Right cardiac atrium (tissue), 5 donors: ENCODE measurements at regions not wholly inside any gene's neighbourhood (a gene's known extent, or its start where the extent isn't known, plus 50 kb on each side); places are given as distances from the start of the nearest gene placed in this dataset.

Experiments
- ATAC-seq, 2 donors: fragments of 200-7000 bp; cut with Tn5 transposase; one replicate each; pipeline versions ENCODE4 v1.8.0 to v1.9.1; 2020; ENCODE audit warnings: moderate library complexity in 2 of 2, mild to moderate bottlenecking in 1 of 2
- DNase-seq, 3 donors: peaks; one replicate each; pipeline ENCODE4 v3.0.0-alpha.2; 2020
- H3K27ac ChIP-seq: one replicate; pipeline ENCODE4 v1.5.1; 2013; ENCODE audit warnings: mild to moderate bottlenecking, low read length, control low read depth, moderate library complexity
- H3K27me3 ChIP-seq: one replicate; pipeline ENCODE4 v1.6.1; 2013; ENCODE audit not compliant: control insufficient read depth, insufficient read depth
- H3K4me1 ChIP-seq: one replicate; pipeline ENCODE4 v1.6.1; 2013; ENCODE audit warnings: low read length; ENCODE audit not compliant: control insufficient read depth, insufficient read depth
- H3K4me3 ChIP-seq: one replicate; pipeline ENCODE4 v1.5.1; 2013; ENCODE audit warnings: low read length, control low read depth
- H3K9me3 ChIP-seq: one replicate; pipeline ENCODE4 v1.6.1; 2013; ENCODE audit warnings: low read length; ENCODE audit not compliant: control insufficient read depth
- whole genome bisulfite sequencing: extraction: QIAGEN DNeasy Blood & Tissue Kit; methylation state at CpG from one replicate; pipeline ENCODE4 v1.1.7; 2013; 5-methylcytosine and 5-hydroxymethylcytosine counted together
- intact Hi-C, 4 donors: fragments of 100-400 bp; cut with DNase I; formaldehyde crosslinking; loops; one replicate each; pipeline versions ENCODE4 v1.11.0 to v1.14.0; 2022 to 2023
- donor health status: healthy with polysubstance abuse.
- donor health status: DM: no; HTN: yes; CAD: no.
- donor health status: DM: no; HTN: no; CAD: no.
- donor health status: DM: no; HTN: yes; CAD: no; lungs with severe emphysema.
- donor health status: DM: yes; HTN: yes; CAD: no.

DNA sequence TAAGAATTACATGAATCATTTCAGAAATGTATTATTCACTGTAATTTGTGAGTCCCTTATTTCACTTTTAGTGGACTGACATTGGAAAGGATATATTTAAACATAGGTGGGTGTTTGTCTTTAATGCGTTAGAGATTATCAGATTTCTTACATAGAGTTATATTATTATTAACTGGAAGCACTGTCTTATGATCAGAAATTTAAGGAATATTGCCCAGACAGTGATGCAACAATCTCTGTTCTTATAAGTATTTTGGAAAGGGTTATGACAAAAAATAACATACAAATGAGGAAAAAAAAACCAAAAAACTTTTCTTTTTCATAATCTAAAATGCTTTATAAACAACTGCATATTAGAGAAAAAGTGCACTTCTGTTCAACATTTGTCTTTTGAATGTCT, 836.6 kb downstream of the SLC6A15 start:
- intact Hi-C loops: no loop called here
- H3K9me3 ChIP-seq: no peaks in the 10 kb centered on the region
- H3K4me3 ChIP-seq: no peak overlapping the region
- ATAC-seq (no peak), DNase-seq (no peak)
- H3K4me1 ChIP-seq: no peaks in the 10 kb centered on the region
- H3K27ac ChIP-seq: no peak overlapping the region
- WGBS: 82% methylated on average over 1 of the region's 1 CpG
- H3K27me3 ChIP-seq: no peaks in the 10 kb centered on the region

DNA sequence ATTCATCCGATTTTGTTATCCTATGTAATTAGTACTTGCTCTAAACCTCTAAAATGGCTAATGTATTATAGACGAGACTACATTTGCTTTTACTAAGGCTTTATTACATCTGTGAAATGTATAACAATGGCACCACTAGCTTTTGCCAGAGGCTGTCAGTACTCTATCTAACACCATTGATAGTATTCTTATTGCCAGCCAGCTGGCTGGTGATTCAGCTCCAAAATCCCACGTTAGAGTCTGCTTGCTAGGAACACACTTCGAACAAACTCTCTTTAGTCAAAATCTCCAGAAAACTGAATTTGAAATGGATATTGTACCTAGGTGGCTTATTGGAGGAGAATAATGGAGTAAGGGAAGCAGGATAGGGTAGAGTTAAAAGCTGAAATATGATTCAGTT, 839.2 kb downstream of the SLC6A15 start:
- H3K4me3 ChIP-seq: no peak overlapping the region
- DNase-seq: peak in 1 of 3 donors; percentile 3
- intact Hi-C loops: no loop called here
- H3K9me3 ChIP-seq: no peaks in the 10 kb centered on the region
- H3K27ac ChIP-seq: no peak overlapping the region
- H3K27me3 ChIP-seq: no peaks in the 10 kb centered on the region
- ATAC-seq: no peak
- WGBS: 48% methylated on average over 4 of the region's 4 CpGs
- no peaks in the 10 kb centered on the region for H3K4me1 ChIP-seq

- intact Hi-C loops: no loop called here
- no peaks in the 10 kb centered on the region for H3K27me3 ChIP-seq
- no peak overlapping the region for H3K4me3 ChIP-seq
Observed at GRCh38 chr12:84072961-84073360, 839.6 kb downstream of the SLC6A15 start.

DNA sequence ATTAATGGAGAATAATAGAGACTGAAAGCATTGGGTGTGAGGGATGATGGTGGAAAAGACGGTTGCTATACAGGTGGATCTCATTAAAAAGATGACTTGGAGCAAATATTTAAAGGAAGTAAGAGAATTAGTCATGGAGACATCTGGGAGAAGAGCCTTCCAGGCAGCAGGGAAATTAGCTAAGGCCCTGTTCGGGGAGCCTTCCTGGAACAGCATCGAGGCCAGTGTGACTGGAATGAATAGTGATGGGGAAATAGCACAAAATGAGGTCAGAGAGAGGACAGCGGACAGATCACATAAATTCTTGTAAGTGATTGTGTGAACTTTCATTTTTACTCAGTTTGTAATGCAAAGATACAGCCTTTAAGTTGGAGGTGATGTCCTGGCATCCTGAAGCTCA, 842.3 kb downstream of the SLC6A15 start:
- no peaks in the 10 kb centered on the region for H3K9me3 ChIP-seq
- intact Hi-C loops: no loop called here
- H3K4me3 ChIP-seq: no peak overlapping the region
- DNase-seq: peak in 1 of 3 donors; percentile 5
- H3K27me3 ChIP-seq: no peaks in the 10 kb centered on the region
- H3K4me1 ChIP-seq: no peaks in the 10 kb centered on the region
- H3K27ac ChIP-seq: no peak overlapping the region
- WGBS: 78% methylated on average over 4 of the region's 4 CpGs
- no peak for ATAC-seq

More at GRCh38 chr12:84072961-84073360, 839.6 kb downstream of the SLC6A15 start:
- no peaks in the 10 kb centered on the region for H3K9me3 ChIP-seq
- ATAC-seq (no peak), DNase-seq (no peak)
- no peak overlapping the region for H3K27ac ChIP-seq
- no peaks in the 10 kb centered on the region for H3K4me1 ChIP-seq

- 78% methylated on average over 1 of the region's 1 CpG for WGBS
- DNase-seq (no peak), ATAC-seq (no peak)
- no peaks in the 10 kb centered on the region for H3K4me1 ChIP-seq
- no peaks in the 10 kb centered on the region for H3K27me3 ChIP-seq
- no peak overlapping the region for H3K4me3 ChIP-seq
- intact Hi-C loops: no loop called here
- H3K9me3 ChIP-seq: no peaks in the 10 kb centered on the region
- H3K27ac ChIP-seq: no peak overlapping the region
Observed at GRCh38 chr12:84069699-84070098, 842.9 kb downstream of the SLC6A15 start.

GRCh38 chr12:84069198-84069597, 843.4 kb downstream of the SLC6A15 start:
- 55% methylated on average over 2 of the region's 2 CpGs for WGBS
- no peak overlapping the region for H3K4me3 ChIP-seq
- no peak for ATAC-seq

DNA sequence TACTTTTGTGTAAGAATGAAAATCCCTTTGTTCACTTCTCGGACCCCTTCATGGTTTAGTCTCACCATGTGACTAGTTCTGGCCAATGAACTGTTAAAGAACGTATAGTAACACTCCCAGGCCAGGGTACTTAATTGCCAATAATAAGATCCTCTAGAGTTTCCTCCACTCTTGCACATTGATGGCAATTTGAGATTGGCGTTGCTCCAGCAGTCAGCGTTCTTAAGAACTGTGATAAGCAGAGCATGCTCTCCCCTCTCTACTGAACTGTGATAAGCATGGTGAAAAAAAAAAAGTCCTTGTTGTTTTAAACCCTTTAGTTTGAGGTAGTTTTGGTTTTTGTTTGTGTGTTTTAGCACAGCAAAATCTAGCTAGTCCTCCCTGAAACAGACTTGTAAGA, 854.5 kb downstream of the SLC6A15 start:
- Histone ChIP-seq H3K27me3 (no peaks in the 10 kb centered on the region), H3K4me1 (no peaks in the 10 kb centered on the region), H3K9me3 (no peaks in the 10 kb centered on the region), H3K27ac (no peak overlapping the region), H3K4me3 (no peak overlapping the region)
- 35% methylated on average over 4 of the region's 4 CpGs for WGBS
- no peak for DNase-seq
- intact Hi-C loops: no loop called here
- no peak for ATAC-seq

More at GRCh38 chr12:84069198-84069597, 843.4 kb downstream of the SLC6A15 start:
- no peaks in the 10 kb centered on the region for H3K4me1 ChIP-seq
- H3K27ac ChIP-seq: no peak overlapping the region
- H3K27me3 ChIP-seq: no peaks in the 10 kb centered on the region
- no peaks in the 10 kb centered on the region for H3K9me3 ChIP-seq
- DNase-seq: no peak
- intact Hi-C loops: no loop called here

- intact Hi-C loops: no loop called here
- no peaks in the 10 kb centered on the region for H3K27me3 ChIP-seq
- no peaks in the 10 kb centered on the region for H3K9me3 ChIP-seq
- ATAC-seq (no peak), DNase-seq (no peak)
- no peak overlapping the region for H3K4me3 ChIP-seq
- no peak overlapping the region for H3K27ac ChIP-seq
- WGBS: 75% methylated on average over 2 of the region's 2 CpGs
- H3K4me1 ChIP-seq: no peaks in the 10 kb centered on the region
Observed at GRCh38 chr12:84054811-84055210, 857.8 kb downstream of the SLC6A15 start.

- H3K27ac ChIP-seq: no peak overlapping the region
- H3K27me3 ChIP-seq: no peaks in the 10 kb centered on the region
- WGBS: 83% methylated on average over 1 of the region's 1 CpG
- no peak for DNase-seq
- no peak for ATAC-seq
- H3K4me1 ChIP-seq: no peaks in the 10 kb centered on the region
- H3K4me3 ChIP-seq: no peak overlapping the region
- H3K9me3 ChIP-seq: no peaks in the 10 kb centered on the region
- intact Hi-C loops: no loop called here
Observed at GRCh38 chr12:84047881-84048280, 864.7 kb downstream of the SLC6A15 start.

DNA sequence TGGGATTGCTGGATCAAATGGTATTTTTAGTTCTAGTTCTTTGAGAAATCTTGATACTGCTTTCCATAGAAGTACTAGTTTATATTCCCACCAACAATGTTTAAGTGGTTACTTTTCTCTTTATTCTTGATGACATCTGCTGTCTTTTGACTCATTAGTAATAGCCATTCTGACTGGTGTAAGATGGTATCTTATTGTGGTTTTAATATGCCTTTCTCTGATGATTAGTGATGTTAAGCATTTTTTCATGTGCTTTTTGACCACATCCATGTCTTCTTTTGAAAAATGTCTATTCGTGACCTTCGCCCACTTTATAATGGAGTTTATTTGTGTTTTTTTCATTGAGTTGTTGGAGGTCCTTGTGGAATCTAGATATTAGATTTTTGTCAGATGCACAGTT, 865.7 kb downstream of the SLC6A15 start:
- DNase-seq (no peak), ATAC-seq (no peak)
- intact Hi-C loops: no loop called here
- H3K9me3 ChIP-seq: no peaks in the 10 kb centered on the region
- H3K4me3 ChIP-seq: no peak overlapping the region
- no peaks in the 10 kb centered on the region for H3K4me1 ChIP-seq
- WGBS: 91% methylated on average over 2 of the region's 2 CpGs
- no peaks in the 10 kb centered on the region for H3K27me3 ChIP-seq
- no peak overlapping the region for H3K27ac ChIP-seq

GRCh38 chr12:84043355-84043754, 869.2 kb downstream of the SLC6A15 start:
- no peaks in the 10 kb centered on the region for H3K27me3 ChIP-seq
- DNase-seq: peak in 1 of 3 donors; percentile 13

DNA sequence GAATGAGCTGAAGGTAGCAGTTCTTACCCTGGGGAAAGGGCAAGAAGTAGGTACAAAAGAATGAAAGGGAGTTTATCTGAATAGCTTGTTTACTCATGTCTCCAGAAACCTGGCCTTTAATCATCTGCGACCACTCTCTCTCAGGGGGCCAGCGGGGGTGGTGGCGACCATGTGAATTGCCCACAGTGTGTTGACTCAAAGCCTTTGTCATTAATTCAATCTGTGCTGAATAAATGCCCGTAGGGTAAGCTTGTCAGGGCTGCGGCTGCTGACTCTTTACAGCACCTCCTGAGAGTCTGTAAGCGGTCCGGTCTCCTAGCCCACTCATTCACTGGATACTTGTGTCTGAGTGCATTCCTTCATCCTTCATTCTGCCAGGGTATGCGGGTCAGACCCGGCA, 874.4 kb downstream of the SLC6A15 start:
- no peak for ATAC-seq
- Histone ChIP-seq H3K9me3 (no peaks in the 10 kb centered on the region), H3K4me1 (no peaks in the 10 kb centered on the region), H3K27ac (no peak overlapping the region), H3K4me3 (no peak overlapping the region), H3K27me3 (no peaks in the 10 kb centered on the region)
- peak in 1 of 3 donors; percentile 40 for DNase-seq
- WGBS: 76% methylated on average over 9 of the region's 9 CpGs
- intact Hi-C loops: no loop called here

More at GRCh38 chr12:84043355-84043754, 869.2 kb downstream of the SLC6A15 start:
- H3K4me1 ChIP-seq: no peaks in the 10 kb centered on the region
- ATAC-seq: no peak
- H3K4me3 ChIP-seq: no peak overlapping the region
- intact Hi-C loops: no loop called here
- WGBS: 93% methylated on average over 4 of the region's 4 CpGs
- H3K9me3 ChIP-seq: no peaks in the 10 kb centered on the region
- no peak overlapping the region for H3K27ac ChIP-seq
